PC-3 (cell line): ENCODE measurements at regions not wholly inside any gene's neighbourhood (a gene's known extent, or its start where the extent isn't known, plus 50 kb on each side); places are given as distances from the start of the nearest gene placed in this dataset.

Experiments used
- ATAC-seq: fragments of 200-7000 bp; cut with Tn5 transposase; 2 replicates; pipeline ENCODE4 v1.9.1; 2020; ENCODE audit warnings: mild to moderate bottlenecking, moderate library complexity
- BruUV-seq: library from RNA; stranded (reverse); fragments of 400-500 nt; replicated peaks from 2 replicates; lab custom pipeline; 2021; lab: Mats Ljungman, UMichigan
- CTCF ChIA-PET: fragments of 300-600 bp; sonication (Branson Sonifier 250); formaldehyde crosslinking; loops from one replicate; lab custom pipeline; 2022; ENCODE audit warnings: antibody characterized with exemption; lab: Charles Lee
- POLR2A ChIA-PET: fragments of 300-600 bp; sonication (Branson Sonifier 250); formaldehyde crosslinking; loops from one replicate; lab custom pipeline; 2022; ENCODE audit warnings: antibody characterized with exemption; ENCODE audit not compliant: unreplicated experiment; lab: Charles Lee
- DNase-seq: peaks from one replicate; pipeline ENCODE4 v3.0.0-alpha.2; 2015
- H2AFZ ChIP-seq: fragments of 300-600 bp; sonication (generic); 2 replicates; pipeline ENCODE4 v1.6.0; 2016; ENCODE audit warnings: antibody characterized with exemption, low read length
- H3F3A ChIP-seq: fragments of 300-600 bp; sonication (generic); one replicate; pipeline ENCODE4 v1.6.0; 2017; ENCODE audit warnings: antibody characterized with exemption, low read length, control low read depth, mild to moderate bottlenecking; ENCODE audit not compliant: unreplicated experiment
- H3K27ac ChIP-seq: fragments of 300-600 bp; sonication (generic); 2 replicates; pipeline ENCODE4 v1.5.1; 2016; ENCODE audit warnings: mild to moderate bottlenecking, low read length
- H3K27me3 ChIP-seq: fragments of 300-600 bp; sonication (generic); 2 replicates; pipeline ENCODE4 v1.6.1; 2016; ENCODE audit warnings: low read length, mixed read lengths
- H3K36me3 ChIP-seq: fragments of 300-600 bp; sonication (generic); 2 replicates; pipeline ENCODE4 v1.6.1; 2016; ENCODE audit warnings: low read depth, mixed run types, low read length, mixed read lengths
- H3K4me1 ChIP-seq: fragments of 300-600 bp; sonication (generic); 2 replicates; pipeline ENCODE4 v1.5.1; 2016; ENCODE audit warnings: low read length; ENCODE audit not compliant: insufficient read depth
- H3K4me2 ChIP-seq: fragments of 300-600 bp; sonication (generic); 2 replicates; pipeline ENCODE4 v1.6.0; 2016; ENCODE audit warnings: low read length
- H3K4me3 ChIP-seq: fragments of 300-600 bp; sonication (generic); 2 replicates; pipeline ENCODE4 v1.5.1; 2016; ENCODE audit warnings: mild to moderate bottlenecking, low read length, mixed read lengths
- H3K79me2 ChIP-seq: fragments of 300-600 bp; sonication (generic); 2 replicates; pipeline ENCODE4 v1.6.1; 2017; ENCODE audit warnings: low read length, mixed read lengths
- H3K9ac ChIP-seq: fragments of 300-600 bp; sonication (generic); 2 replicates; pipeline ENCODE4 v1.6.0; 2016; ENCODE audit warnings: mild to moderate bottlenecking, low read length
- H3K9me2 ChIP-seq: fragments of 300-600 bp; sonication (generic); replicated peaks from 2 replicates; pipeline ENCODE4 v1.6.1; 2016; ENCODE audit warnings: mixed run types, low read length, mixed read lengths
- H3K9me3 ChIP-seq: fragments of 300-600 bp; sonication (generic); 2 replicates; pipeline ENCODE4 v1.6.1; 2016; ENCODE audit warnings: low read length, mixed read lengths
- H4K20me1 ChIP-seq: fragments of 300-600 bp; sonication (generic); 2 replicates; pipeline ENCODE4 v1.6.1; 2016; ENCODE audit warnings: low read length, mixed read lengths
- CTCF ChIP-seq: fragments of 300-600 bp; sonication (generic); conservative IDR thresholded peaks from 2 replicates; pipeline ENCODE4 v1.5.1; 2017; ENCODE audit warnings: antibody characterized with exemption, low read depth, mild to moderate bottlenecking, low read length
- EZH2 ChIP-seq: fragments of 300-600 bp; sonication (generic); IDR thresholded peaks from one replicate; pipeline ENCODE4 v1.6.1; 2017; ENCODE audit warnings: antibody characterized with exemption, mild to moderate bottlenecking, low read length; ENCODE audit not compliant: unreplicated experiment
- EZH2phosphoT487 ChIP-seq: fragments of 300-600 bp; sonication (generic); IDR thresholded peaks from 2 replicates; pipeline ENCODE4 v1.6.1; 2018; ENCODE audit warnings: mild to moderate bottlenecking, antibody characterized with exemption, low read length, borderline replicate concordance
- intact Hi-C: fragments of 100-400 bp; cut with micrococcal nuclease; formaldehyde crosslinking; loops from 2 replicates; pipeline ENCODE4 v1.9.0; 2023

- ChIA-PET CTCF (no interaction called here), POLR2A (no interaction called here)
- H3K4me2 ChIP-seq = no peak overlapping the region
- no peaks in the 10 kb centered on the region for H4K20me1 ChIP-seq
- no TSS peak for BruUV-seq
- no peak overlapping the region for H3K27ac ChIP-seq
- H3K79me2 ChIP-seq = no peaks in the 10 kb centered on the region
- no peak for TF ChIP-seq EZH2
- no peak for TF ChIP-seq EZH2phosphoT487
- TF ChIP-seq CTCF = no peak
- ATAC-seq (no peak), DNase-seq (no peak)
- H3K27me3 ChIP-seq = no peaks in the 10 kb centered on the region
- H3F3A ChIP-seq = no peaks in the 10 kb centered on the region
- no peak overlapping the region for H2AFZ ChIP-seq
- no peaks in the 10 kb centered on the region for H3K36me3 ChIP-seq
- H3K4me1 ChIP-seq = peaks cover 21% of the 10 kb centered on the region
- no peaks in the 10 kb centered on the region for H3K9me3 ChIP-seq
- intact Hi-C loops = no loop called here
- 0 out of 2 replicates have a peak, but pooled peaks cover 4% of the 10 kb centered on the region for H3K9me2 ChIP-seq
- H3K9ac ChIP-seq = no peak overlapping the region
- H3K4me3 ChIP-seq = no peak overlapping the region
These were observed 184.8 kb downstream of the GNAI1 start for GRCh38 chr7:80319461-80319860.

- BruUV-seq = no TSS peak
These were observed 183.4 kb downstream of the GNAI1 start for GRCh38 chr7:80318081-80318480.

More at GRCh38 chr7:80318081-80318480, 183.4 kb downstream of the GNAI1 start:
- intact Hi-C loops = no loop called here
- Histone ChIP-seq H4K20me1 (no peaks in the 10 kb centered on the region), H3K9me2 (0 out of 2 replicates have a peak, but pooled peaks cover 2% of the 10 kb centered on the region), H3K4me3 (no peak overlapping the region), H3K36me3 (no peaks in the 10 kb centered on the region), H3K9me3 (no peaks in the 10 kb centered on the region), H3F3A (no peaks in the 10 kb centered on the region), H3K4me1 (peaks cover 7% of the 10 kb centered on the region; the same call in 1 of the 2 replicates), H3K4me2 (no peak overlapping the region), H3K9ac (no peak overlapping the region), H3K27ac (no peak overlapping the region), H3K27me3 (no peaks in the 10 kb centered on the region), H3K79me2 (no peaks in the 10 kb centered on the region), H2AFZ (no peak overlapping the region)
- DNase-seq = no peak
- POLR2A ChIA-PET = no interaction called here
- ATAC-seq = no peak
- CTCF ChIA-PET = no interaction called here
- TF ChIP-seq CTCF = no peak
- no peak for TF ChIP-seq EZH2phosphoT487
- TF ChIP-seq EZH2 = no peak
